H9 (cell line): ENCODE measurements at regions not wholly inside any gene's neighbourhood (a gene's known extent, or its start where the extent isn't known, plus 50 kb on each side); places are given as distances from the start of the nearest gene placed in this dataset.

Experiments used
- DNase-seq: peaks from one replicate; pipeline ENCODE4 v3.0.0-alpha.2; 2017
- H2AFZ ChIP-seq: one replicate; pipeline ENCODE4 v1.6.1; 2013; ENCODE audit warnings: mild to moderate bottlenecking, low read length, control low read depth, moderate library complexity
- H2AK5ac ChIP-seq: 2 replicates; pipeline ENCODE4 v1.6.1; 2013; ENCODE audit warnings: low read length, control low read depth, mixed read lengths; ENCODE audit not compliant: insufficient read length
- H2BK120ac ChIP-seq: one replicate; pipeline ENCODE4 v1.6.1; 2013; ENCODE audit warnings: low read depth, mild to moderate bottlenecking, low read length, control low read depth, inconsistent platforms; ENCODE audit not compliant: poor library complexity, severe bottlenecking
- H2BK12ac ChIP-seq: 2 replicates; pipeline ENCODE4 v1.6.1; 2013; ENCODE audit warnings: low read length, control low read depth, mixed read lengths, low read depth; ENCODE audit not compliant: insufficient read length
- H2BK15ac ChIP-seq: 2 replicates; pipeline ENCODE4 v1.6.1; 2013; ENCODE audit warnings: low read depth, low read length, control low read depth
- H2BK20ac ChIP-seq: one replicate; pipeline ENCODE4 v1.6.1; 2013; ENCODE audit warnings: low read depth, mild to moderate bottlenecking, low read length, control low read depth, inconsistent platforms; ENCODE audit not compliant: poor library complexity, severe bottlenecking
- H2BK5ac ChIP-seq: 2 replicates; pipeline ENCODE4 v1.6.1; 2013; ENCODE audit warnings: low read length, control low read depth, mixed read lengths; ENCODE audit not compliant: insufficient read length
- H3K14ac ChIP-seq: 2 replicates; pipeline ENCODE4 v1.6.1; 2013; ENCODE audit warnings: low read length, control low read depth; ENCODE audit not compliant: insufficient read depth
- H3K18ac ChIP-seq: 2 replicates; pipeline ENCODE4 v1.6.1; 2013; ENCODE audit warnings: low read depth, mild to moderate bottlenecking, mixed read lengths, low read length, control low read depth; ENCODE audit not compliant: insufficient read length
- H3K23ac ChIP-seq: 2 replicates; pipeline ENCODE4 v1.6.1; 2013; ENCODE audit warnings: low read length, control low read depth, mixed read lengths, low read depth; ENCODE audit not compliant: insufficient read length
- H3K23me2 ChIP-seq: 2 replicates; pipeline ENCODE4 v1.6.1; 2013; ENCODE audit warnings: low read depth, mild to moderate bottlenecking, mixed read lengths, low read length, control low read depth; ENCODE audit not compliant: insufficient read length, poor library complexity, severe bottlenecking
- H3K27ac ChIP-seq: 2 replicates; pipeline ENCODE4 v1.5.1; 2013; ENCODE audit warnings: low read length, control low read depth, mixed read lengths, low read depth; ENCODE audit not compliant: insufficient read length
- H3K27me3 ChIP-seq: 2 replicates; pipeline ENCODE4 v1.6.1; 2013; ENCODE audit warnings: low read length, control low read depth, inconsistent platforms; ENCODE audit not compliant: insufficient read depth
- H3K4ac ChIP-seq: 2 replicates; pipeline ENCODE4 v1.6.1; 2013; ENCODE audit warnings: low read depth, mild to moderate bottlenecking, control low read depth, inconsistent platforms, low read length, moderate library complexity
- H3K4me1 ChIP-seq: 2 replicates; pipeline ENCODE4 v1.6.1; 2013; ENCODE audit warnings: low read length, control low read depth, inconsistent platforms; ENCODE audit not compliant: insufficient read depth
- H3K4me2 ChIP-seq: 2 replicates; pipeline ENCODE4 v1.6.1; 2013; ENCODE audit warnings: low read length, control low read depth, mixed read lengths; ENCODE audit not compliant: insufficient read length, insufficient read depth
- H3K56ac ChIP-seq: 2 replicates; pipeline ENCODE4 v1.6.1; 2013; ENCODE audit warnings: low read depth, mild to moderate bottlenecking, mixed read lengths, low read length, control low read depth; ENCODE audit not compliant: insufficient read length
- H3K79me1 ChIP-seq: 2 replicates; pipeline ENCODE4 v1.6.1; 2013; ENCODE audit warnings: low read depth, mild to moderate bottlenecking, moderate library complexity, low read length, control low read depth, inconsistent platforms; ENCODE audit not compliant: insufficient read depth, poor library complexity, severe bottlenecking
- H3K79me2 ChIP-seq: 2 replicates; pipeline ENCODE4 v1.6.1; 2013; ENCODE audit warnings: low read length, control low read depth, inconsistent platforms; ENCODE audit not compliant: insufficient read depth
- H3K9ac ChIP-seq: 2 replicates; pipeline ENCODE4 v1.6.1; 2013; ENCODE audit warnings: low read length, control low read depth, mixed read lengths; ENCODE audit not compliant: insufficient read length; ENCODE audit errors: extremely low read depth
- H3K9me3 ChIP-seq: one replicate; pipeline ENCODE4 v1.6.1; 2013; ENCODE audit warnings: low read depth, low read length, inconsistent platforms; ENCODE audit not compliant: control insufficient read depth
- H3T11ph ChIP-seq: one replicate; pipeline ENCODE4 v1.6.1; 2013; ENCODE audit warnings: mild to moderate bottlenecking, low read length, control low read depth, inconsistent platforms
- H4K20me1 ChIP-seq: one replicate; pipeline ENCODE4 v1.6.1; 2013; ENCODE audit not compliant: control insufficient read depth, insufficient read length, insufficient read depth
- H4K5ac ChIP-seq: 2 replicates; pipeline ENCODE4 v1.6.1; 2013; ENCODE audit warnings: low read depth, mild to moderate bottlenecking, mixed read lengths, low read length, control low read depth; ENCODE audit not compliant: insufficient read length
- H4K8ac ChIP-seq: replicated peaks from 2 replicates; pipeline ENCODE4 v1.6.1; 2013; ENCODE audit warnings: low read length, control low read depth, mixed read lengths, low read depth; ENCODE audit not compliant: insufficient read length
- H4K91ac ChIP-seq: 2 replicates; pipeline ENCODE4 v1.6.1; 2013; ENCODE audit warnings: low read depth, mild to moderate bottlenecking, moderate library complexity, mixed read lengths, low read length, control low read depth; ENCODE audit not compliant: insufficient read length
- H3K27ac Mint-ChIP-seq, 3 experiments: 2 replicates in 2 of 3; 3 replicates in 1 of 3; pipeline ENCODE4 v1.8.0; 2020 to 2021; ENCODE audit warnings: mixed read lengths in 3 of 3, mild to moderate bottlenecking in 1 of 3, moderate library complexity in 1 of 3
- H3K27me3 Mint-ChIP-seq: 2 replicates; pipeline ENCODE4 v1.8.0; 2021; ENCODE audit warnings: low read depth, mild to moderate bottlenecking, moderate library complexity, mixed read lengths
- H3K36me3 Mint-ChIP-seq, 3 experiments: 2 replicates in 2 of 3; 3 replicates in 1 of 3; pipeline ENCODE4 v1.8.0; 2020 to 2021; ENCODE audit warnings: low read depth in 3 of 3, mixed read lengths in 3 of 3; ENCODE audit not compliant: insufficient read depth in 1 of 3
- H3K4me1 Mint-ChIP-seq, 2 experiments: 2 replicates each; pipeline ENCODE4 v1.8.0; 2020; ENCODE audit warnings: mixed read lengths in 2 of 2
- H3K4me3 Mint-ChIP-seq, 2 experiments: 2 replicates in 1 of 2; 3 replicates in 1 of 2; pipeline ENCODE4 v1.8.0; 2020 to 2021; ENCODE audit warnings: mild to moderate bottlenecking in 2 of 2, mixed read lengths in 2 of 2, moderate library complexity in 1 of 2
- H3K9me3 Mint-ChIP-seq, 2 experiments: 2 replicates in 1 of 2; 3 replicates in 1 of 2; pipeline ENCODE4 v1.8.0; 2020; ENCODE audit warnings: mild to moderate bottlenecking in 2 of 2, mixed read lengths in 2 of 2, moderate library complexity in 1 of 2
- WGBS: extraction: QIAGEN DNeasy Blood & Tissue Kit; methylation state at CpG from one replicate; pipeline ENCODE4 v1.1.7; 2013; ENCODE audit warnings: missing lambda C conversion rate, low lambda C conversion rate, mixed read lengths; ENCODE audit not compliant: insufficient read length; ENCODE audit errors: extremely low coverage; 5-methylcytosine and 5-hydroxymethylcytosine counted together
- TF ChIP-seq, protein P1 (sequence below): fragments of 200-600 bp; sonication (generic); conservative IDR thresholded peaks from 3 replicates; pipeline ENCODE4 v1.8.0; 2021; ENCODE audit warnings: antibody characterized with exemption, mild to moderate bottlenecking

- Histone ChIP-seq H2BK15ac (no peak overlapping the region), H2AFZ (no peak overlapping the region), H4K8ac (no peak overlapping the region), H2BK20ac (no peak overlapping the region), H3K9me3 (no peaks in the 10 kb centered on the region), H3K56ac (no peak overlapping the region), H3K23me2 (no peaks in the 10 kb centered on the region), H3K79me1 (no peaks in the 10 kb centered on the region), H3K27me3 (no peaks in the 10 kb centered on the region), H3K4ac (no peak overlapping the region), H3K9ac (no peak overlapping the region), H3K14ac (no peak overlapping the region), H4K20me1 (no peaks in the 10 kb centered on the region), H3K27ac (no peak overlapping the region), H2AK5ac (no peak overlapping the region), H2BK5ac (no peak overlapping the region), H3K4me2 (no peak overlapping the region), H3K23ac (no peak overlapping the region), H3T11ph (no peak overlapping the region), H3K4me1 (no peaks in the 10 kb centered on the region), H3K79me2 (no peaks in the 10 kb centered on the region), H2BK120ac (no peak overlapping the region), H4K5ac (no peak overlapping the region), H3K18ac (no peak overlapping the region), H4K91ac (no peak overlapping the region), H2BK12ac (no peak overlapping the region)
- Mint-ChIP-seq H3K27ac (no peak overlapping the region), H3K27me3 (no peaks in the 10 kb centered on the region), H3K4me3 (no peak overlapping the region), H3K36me3 (peaks cover 3 to 13% (median 3%) of the 10 kb centered on the region in 3 experiments; a peak in 4 of 7 replicates), H3K4me1 (no peaks in the 10 kb centered on the region), H3K9me3 (peaks cover 10 to 20% of the 10 kb centered on the region in 2 experiments)
- WGBS: no CpG with 5 or more reads among the region's 2 CpGs
- DNase-seq: no peak
- TF ChIP-seq, protein P1, sequence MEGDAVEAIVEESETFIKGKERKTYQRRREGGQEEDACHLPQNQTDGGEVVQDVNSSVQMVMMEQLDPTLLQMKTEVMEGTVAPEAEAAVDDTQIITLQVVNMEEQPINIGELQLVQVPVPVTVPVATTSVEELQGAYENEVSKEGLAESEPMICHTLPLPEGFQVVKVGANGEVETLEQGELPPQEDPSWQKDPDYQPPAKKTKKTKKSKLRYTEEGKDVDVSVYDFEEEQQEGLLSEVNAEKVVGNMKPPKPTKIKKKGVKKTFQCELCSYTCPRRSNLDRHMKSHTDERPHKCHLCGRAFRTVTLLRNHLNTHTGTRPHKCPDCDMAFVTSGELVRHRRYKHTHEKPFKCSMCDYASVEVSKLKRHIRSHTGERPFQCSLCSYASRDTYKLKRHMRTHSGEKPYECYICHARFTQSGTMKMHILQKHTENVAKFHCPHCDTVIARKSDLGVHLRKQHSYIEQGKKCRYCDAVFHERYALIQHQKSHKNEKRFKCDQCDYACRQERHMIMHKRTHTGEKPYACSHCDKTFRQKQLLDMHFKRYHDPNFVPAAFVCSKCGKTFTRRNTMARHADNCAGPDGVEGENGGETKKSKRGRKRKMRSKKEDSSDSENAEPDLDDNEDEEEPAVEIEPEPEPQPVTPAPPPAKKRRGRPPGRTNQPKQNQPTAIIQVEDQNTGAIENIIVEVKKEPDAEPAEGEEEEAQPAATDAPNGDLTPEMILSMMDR: no peak
These were observed 531.9 kb downstream of the PCDH18 start for GRCh38 chr4:137000432-137000831.
